Natural killer cell treated with Interleukin-12 subunit alpha and Interleukin-12 subunit beta and Interleukin-15 and Interleukin-18, amount 100 ng/mL, for 72 hours (primary cell): ENCODE measurements at regions not wholly inside any gene's neighbourhood (a gene's known extent, or its start where the extent isn't known, plus 50 kb on each side); places are given as distances from the start of the nearest gene placed in this dataset.
A peak's percentile ranks its signal among the peaks of the same experiment; 100 is the strongest.

Source experiments
- ATAC-seq, 2 donors: fragments of 150-1000 bp; cut with Tn5 transposase in 1 of 2; sonication (Bioruptor Pico), chemical (Tn5 transposase) in 1 of 2; 2 replicates each; pipeline ENCODE4 v1.10.0; 2021
- DNase-seq: peaks from one replicate; pipeline ENCODE4 v3.0.0; 2022; ENCODE audit warnings: low spot score
- H3K27ac Mint-ChIP-seq, 2 donors: 1 replicate in 1 of 2; 2 replicates in 1 of 2; pipeline ENCODE4 v1.8.0; 2022; ENCODE audit warnings: mixed read lengths in 2 of 2, mild to moderate bottlenecking in 1 of 2, moderate library complexity in 1 of 2
- H3K27me3 Mint-ChIP-seq, 2 donors: 1 replicate in 1 of 2; 2 replicates in 1 of 2; pipeline ENCODE4 v1.8.0; 2022; ENCODE audit warnings: mixed read lengths in 2 of 2
- H3K36me3 Mint-ChIP-seq: one replicate; pipeline ENCODE4 v1.8.0; 2022; ENCODE audit warnings: mixed read lengths
- H3K4me1 Mint-ChIP-seq, 2 donors: 1 replicate in 1 of 2; 2 replicates in 1 of 2; pipeline ENCODE4 v1.8.0; 2022; ENCODE audit warnings: low read depth in 2 of 2, mixed read lengths in 2 of 2, mild to moderate bottlenecking in 1 of 2
- H3K4me3 Mint-ChIP-seq: one replicate; pipeline ENCODE4 v1.8.0; 2022; ENCODE audit warnings: mixed read lengths
- H3K9me3 Mint-ChIP-seq: 2 replicates; pipeline ENCODE4 v1.8.0; 2022; ENCODE audit warnings: mixed read lengths

- peak overlapping the region; percentile 12 for H3K4me3 Mint-ChIP-seq
- no peaks in the 10 kb centered on the region for H3K36me3 Mint-ChIP-seq
- peaks cover 18 to 19% of the 10 kb centered on the region in 2 donors for H3K4me1 Mint-ChIP-seq
- DNase-seq (no peak), ATAC-seq (no peak)
- H3K27ac Mint-ChIP-seq = peak overlapping the region in 1 of 2 donors; percentile 49
- H3K9me3 Mint-ChIP-seq = no peaks in the 10 kb centered on the region
- no peaks in the 10 kb centered on the region for H3K27me3 Mint-ChIP-seq
These were observed 327.2 kb upstream of the PKDCC start for GRCh38 chr2:41720331-41721251.

- DNase-seq (no peak), ATAC-seq (no peak)
- H3K27ac Mint-ChIP-seq = no peak overlapping the region
- H3K36me3 Mint-ChIP-seq = no peaks in the 10 kb centered on the region
- H3K4me3 Mint-ChIP-seq = no peak overlapping the region
- H3K27me3 Mint-ChIP-seq = no peaks in the 10 kb centered on the region
- H3K4me1 Mint-ChIP-seq = peaks cover 8 to 14% of the 10 kb centered on the region in 2 donors
- no peaks in the 10 kb centered on the region for H3K9me3 Mint-ChIP-seq
These were observed 325.0 kb upstream of the PKDCC start for GRCh38 chr2:41722668-41723369.

DNA sequence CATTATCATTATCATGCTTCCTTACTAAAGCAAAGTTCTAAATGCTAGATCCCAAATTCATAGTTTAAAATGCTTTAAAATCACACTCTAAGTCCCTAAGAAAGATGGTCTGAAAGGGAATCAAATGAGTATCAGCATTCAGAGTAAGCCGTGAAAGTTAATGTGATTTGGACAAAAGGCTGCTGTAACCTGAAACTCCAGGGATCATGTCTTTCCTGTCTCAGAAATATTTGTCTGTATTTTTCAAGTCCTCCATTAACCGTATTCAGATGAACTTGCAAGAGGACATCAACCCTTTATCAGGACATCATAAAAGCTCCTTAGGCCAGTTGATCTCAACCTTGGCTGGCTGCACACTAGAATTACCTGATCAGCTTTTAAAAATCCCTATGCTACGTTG, 324.3 kb upstream of the PKDCC start:
- H3K9me3 Mint-ChIP-seq = no peaks in the 10 kb centered on the region
- DNase-seq (no peak), ATAC-seq (no peak)
- no peaks in the 10 kb centered on the region for H3K36me3 Mint-ChIP-seq
- H3K4me1 Mint-ChIP-seq = peaks cover 6 to 14% of the 10 kb centered on the region in 2 donors
- H3K27me3 Mint-ChIP-seq = no peaks in the 10 kb centered on the region
- no peak overlapping the region for H3K27ac Mint-ChIP-seq
- H3K4me3 Mint-ChIP-seq = no peak overlapping the region

DNA sequence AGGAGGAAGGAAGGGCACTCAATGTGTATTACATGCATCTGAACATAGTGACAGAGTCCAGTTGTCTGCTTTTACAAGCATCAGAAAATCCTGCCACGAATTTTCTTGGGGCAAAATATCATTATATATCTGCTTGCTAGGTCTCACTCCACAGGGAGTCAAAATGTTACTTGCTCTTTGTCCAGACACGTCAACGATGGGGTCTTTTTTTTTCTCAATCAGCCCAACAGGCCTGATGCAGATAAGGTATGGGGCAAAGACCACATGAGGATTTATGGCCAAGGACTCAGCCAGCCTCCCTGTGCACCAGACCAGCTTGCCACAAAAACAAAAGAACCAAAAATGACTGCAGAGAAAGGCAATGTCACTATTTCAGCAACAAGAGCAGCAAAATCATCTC, 323.4 kb upstream of the PKDCC start:
- Mint-ChIP-seq H3K9me3 (no peaks in the 10 kb centered on the region), H3K4me3 (no peak overlapping the region), H3K4me1 (peaks cover 6 to 14% of the 10 kb centered on the region in 2 donors), H3K27me3 (no peaks in the 10 kb centered on the region), H3K27ac (no peak overlapping the region), H3K36me3 (no peaks in the 10 kb centered on the region)
- DNase-seq (no peak), ATAC-seq (no peak)

- Mint-ChIP-seq H3K36me3 (no peaks in the 10 kb centered on the region), H3K4me1 (peaks cover 2% of the 10 kb centered on the region in 2 donors), H3K4me3 (no peak overlapping the region), H3K27ac (no peak overlapping the region), H3K9me3 (no peaks in the 10 kb centered on the region), H3K27me3 (peaks cover 3 to 8% of the 10 kb centered on the region in 2 donors)
- no peak for DNase-seq
- ATAC-seq = no peak
These were observed 321.9 kb upstream of the PKDCC start for GRCh38 chr2:41725901-41726300.

GRCh38 chr2:41726364-41726763, 321.5 kb upstream of the PKDCC start:
- H3K27me3 Mint-ChIP-seq = peaks cover 3 to 8% of the 10 kb centered on the region in 2 donors
- DNase-seq (no peak), ATAC-seq (no peak)
- no peaks in the 10 kb centered on the region for H3K9me3 Mint-ChIP-seq
- no peaks in the 10 kb centered on the region for H3K36me3 Mint-ChIP-seq
- H3K4me1 Mint-ChIP-seq = no peaks in the 10 kb centered on the region
- H3K4me3 Mint-ChIP-seq = no peak overlapping the region
- H3K27ac Mint-ChIP-seq = no peak overlapping the region

DNA sequence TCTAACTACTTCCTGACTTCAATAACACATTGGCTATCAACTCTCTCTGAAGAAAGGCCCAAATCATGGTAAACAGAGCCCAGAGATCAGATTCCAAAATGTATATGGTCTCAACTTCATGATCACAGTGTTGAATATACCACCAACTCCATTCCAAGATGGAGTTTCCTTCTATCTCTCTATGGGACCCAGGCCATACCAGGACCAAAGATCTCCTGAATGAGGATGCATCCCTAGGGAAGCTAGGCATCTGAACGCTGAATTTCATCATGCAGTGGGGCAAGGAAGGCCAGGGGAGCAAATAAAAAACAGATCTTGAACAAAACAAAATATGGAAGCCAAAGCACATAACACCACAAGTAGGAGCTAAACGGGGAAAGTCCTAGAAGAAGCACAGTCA, 320.7 kb upstream of the PKDCC start:
- H3K27ac Mint-ChIP-seq = no peak overlapping the region
- no peak overlapping the region for H3K4me3 Mint-ChIP-seq

GRCh38 chr2:41727711-41728110, 320.1 kb upstream of the PKDCC start:
- no peaks in the 10 kb centered on the region for H3K4me1 Mint-ChIP-seq
- H3K4me3 Mint-ChIP-seq = no peak overlapping the region
- no peak for DNase-seq
- H3K9me3 Mint-ChIP-seq = no peaks in the 10 kb centered on the region
- no peaks in the 10 kb centered on the region for H3K36me3 Mint-ChIP-seq
- H3K27me3 Mint-ChIP-seq = peaks cover 6 to 8% of the 10 kb centered on the region in 2 donors
- no peak overlapping the region for H3K27ac Mint-ChIP-seq
- ATAC-seq = no peak

More for the DNA sequence above, 320.7 kb upstream of the PKDCC start:
- Mint-ChIP-seq H3K27me3 (peaks cover 6 to 8% of the 10 kb centered on the region in 2 donors), H3K36me3 (no peaks in the 10 kb centered on the region), H3K9me3 (no peaks in the 10 kb centered on the region), H3K4me1 (no peaks in the 10 kb centered on the region)
- ATAC-seq = no peak
- DNase-seq = no peak

GRCh38 chr2:41728788-41729338, 319.0 kb upstream of the PKDCC start:
- H3K27me3 Mint-ChIP-seq = peaks cover 6 to 8% of the 10 kb centered on the region in 2 donors
- no peaks in the 10 kb centered on the region for H3K9me3 Mint-ChIP-seq
- no peaks in the 10 kb centered on the region for H3K36me3 Mint-ChIP-seq
- DNase-seq (no peak), ATAC-seq (no peak)
- no peak overlapping the region for H3K4me3 Mint-ChIP-seq
- no peak overlapping the region for H3K27ac Mint-ChIP-seq
- no peaks in the 10 kb centered on the region for H3K4me1 Mint-ChIP-seq

DNA sequence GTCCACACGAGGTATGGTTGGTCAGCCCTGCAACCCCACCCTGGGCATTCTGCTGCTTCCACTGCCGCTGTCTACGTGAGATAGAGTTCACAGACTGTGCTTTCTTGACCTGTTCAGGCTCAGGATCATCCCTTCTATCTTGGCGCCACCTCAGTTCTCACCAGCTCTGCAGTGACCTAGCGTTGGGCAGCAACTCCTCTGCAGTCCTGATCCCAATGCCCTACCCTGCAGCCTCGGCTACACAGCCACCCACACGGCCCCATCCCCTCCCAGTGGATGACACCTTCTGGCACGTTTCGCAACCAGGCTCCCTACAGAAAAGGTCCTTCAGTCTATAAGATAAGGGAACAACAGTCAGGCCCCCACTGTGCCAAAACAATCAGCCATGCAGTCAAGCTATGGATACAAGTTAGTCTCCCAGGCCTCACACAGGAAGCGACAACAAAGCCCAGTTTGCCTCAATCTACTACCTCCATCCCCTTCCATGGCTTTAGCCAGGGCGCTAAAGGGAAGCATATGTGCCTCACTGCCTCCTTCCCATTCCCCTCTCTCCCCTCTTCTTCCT, 317.9 kb upstream of the PKDCC start:
- peak; percentile 24 to 36 for ATAC-seq
- no peaks in the 10 kb centered on the region for H3K36me3 Mint-ChIP-seq
- no peaks in the 10 kb centered on the region for H3K9me3 Mint-ChIP-seq
- no peak overlapping the region for H3K4me3 Mint-ChIP-seq
- DNase-seq = no peak
- no peaks in the 10 kb centered on the region for H3K4me1 Mint-ChIP-seq
- no peak overlapping the region for H3K27ac Mint-ChIP-seq
- H3K27me3 Mint-ChIP-seq = peaks cover 8 to 9% of the 10 kb centered on the region in 2 donors

GRCh38 chr2:41735006-41735405, 312.8 kb upstream of the PKDCC start:
- Mint-ChIP-seq H3K27me3 (peaks cover 14 to 20% of the 10 kb centered on the region in 2 donors), H3K36me3 (no peaks in the 10 kb centered on the region), H3K27ac (no peak overlapping the region), H3K4me1 (peaks cover 0 to 8% of the 10 kb centered on the region in 2 donors), H3K4me3 (no peak overlapping the region), H3K9me3 (no peaks in the 10 kb centered on the region)
- DNase-seq (no peak), ATAC-seq (no peak)

DNA sequence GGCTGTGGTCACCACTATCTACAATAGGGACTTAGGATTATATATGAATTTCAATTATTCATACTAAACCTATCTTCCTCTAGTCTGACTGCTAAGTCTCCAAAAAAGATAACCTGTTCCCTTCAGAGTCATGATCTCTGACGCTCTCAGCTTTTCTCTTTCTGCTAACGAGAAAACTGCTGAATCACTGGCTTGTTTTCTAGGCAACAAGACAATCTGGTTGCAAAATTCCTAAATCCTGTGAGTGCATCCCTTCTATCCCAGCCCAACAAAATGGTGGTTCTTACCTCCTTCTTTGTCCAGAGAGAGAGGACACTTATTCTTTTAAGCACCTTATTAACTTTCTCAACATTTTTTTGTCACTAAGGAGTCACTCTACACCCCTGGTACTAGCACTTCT, 312.3 kb upstream of the PKDCC start:
- Mint-ChIP-seq H3K27ac (no peak overlapping the region), H3K9me3 (no peaks in the 10 kb centered on the region), H3K4me1 (peaks cover 0 to 8% of the 10 kb centered on the region in 2 donors), H3K27me3 (peaks cover 9 to 19% of the 10 kb centered on the region in 2 donors), H3K4me3 (no peak overlapping the region), H3K36me3 (no peaks in the 10 kb centered on the region)
- no peak for ATAC-seq
- no peak for DNase-seq

DNA sequence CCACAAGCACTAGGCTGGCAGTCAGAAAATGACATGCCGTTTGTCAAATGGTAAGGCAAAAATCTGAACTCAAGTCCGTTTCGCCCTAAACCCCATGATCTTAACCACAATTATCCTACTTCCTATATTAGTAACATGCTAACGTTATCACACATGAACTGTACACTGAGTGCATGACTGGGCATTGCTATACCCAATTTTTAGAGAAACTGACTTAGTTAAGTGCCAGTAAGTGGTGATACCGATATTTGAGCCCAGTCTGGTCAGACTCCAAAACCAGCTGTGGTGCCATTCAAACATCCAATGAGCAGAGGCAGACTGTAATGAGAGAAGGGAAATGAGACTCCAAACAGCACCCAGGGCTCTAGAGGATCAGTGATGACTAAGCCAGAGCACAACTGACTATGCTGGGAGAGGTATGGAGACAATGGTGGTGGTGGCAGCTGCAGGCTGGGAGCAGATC, 311.7 kb upstream of the PKDCC start:
- DNase-seq (no peak), ATAC-seq (peak; percentile 53)
- peaks cover 8 to 19% of the 10 kb centered on the region in 2 donors for H3K27me3 Mint-ChIP-seq
- H3K4me1 Mint-ChIP-seq = peaks cover 0 to 8% of the 10 kb centered on the region in 2 donors
- H3K36me3 Mint-ChIP-seq = no peaks in the 10 kb centered on the region
- H3K27ac Mint-ChIP-seq = no peak overlapping the region
- no peaks in the 10 kb centered on the region for H3K9me3 Mint-ChIP-seq
- no peak overlapping the region for H3K4me3 Mint-ChIP-seq
